GM11168 (cell line): ENCODE measurements at regions not wholly inside any gene's neighbourhood (a gene's known extent, or its start where the extent isn't known, plus 50 kb on each side); places are given as distances from the start of the nearest gene placed in this dataset.

Source experiments
- in situ Hi-C: fragments of 300-500 bp; cut with MboI; formaldehyde crosslinking; loops from one replicate; pipeline ENCODE4 v1.12.0; 2022; ENCODE audit warnings: low sequenced_read_pairs; ENCODE audit not compliant: unreplicated experiment

GRCh38 chr1:172874950-172875349 lies 175.8 kb downstream of the TNFSF18 start:
- in situ Hi-C loops, result no loop called here

- in situ Hi-C loops, result no loop called here
These were observed 174.8 kb downstream of the TNFSF18 start for GRCh38 chr1:172875892-172876291.

GRCh38 chr1:172882385-172882784 lies 168.4 kb downstream of the TNFSF18 start:
- in situ Hi-C loops, result no loop called here

GRCh38 chr1:172882791-172883386 lies 167.9 kb downstream of the TNFSF18 start:
- in situ Hi-C loops, result no loop called here

- in situ Hi-C loops, result no loop called here
These were observed 167.4 kb downstream of the TNFSF18 start for GRCh38 chr1:172883387-172883791.

- in situ Hi-C loops, result no loop called here
These were observed 166.9 kb downstream of the TNFSF18 start for GRCh38 chr1:172883844-172884243.

GRCh38 chr1:172885411-172885810 lies 165.3 kb downstream of the TNFSF18 start:
- in situ Hi-C loops, result loop anchor here (5.0 kb wide), 1 partner anchor 128 kb away; no protein-coding TSS in a partner anchor

GRCh38 chr1:172885971-172886370 lies 164.8 kb downstream of the TNFSF18 start:
- in situ Hi-C loops, result loop anchor here (5.0 kb wide), 1 partner anchor 129 kb away; no protein-coding TSS in a partner anchor

GRCh38 chr1:172887162-172887561 lies 163.6 kb downstream of the TNFSF18 start:
- in situ Hi-C loops, result loop anchor here (5.0 kb wide), 1 partner anchor 130 kb away; no protein-coding TSS in a partner anchor

GRCh38 chr1:172893146-172893841 lies 157.4 kb downstream of the TNFSF18 start:
- in situ Hi-C loops, result no loop called here

- in situ Hi-C loops, result no loop called here
These were observed 156.2 kb downstream of the TNFSF18 start for GRCh38 chr1:172894349-172895049.

GRCh38 chr1:172895050-172895460 lies 155.7 kb downstream of the TNFSF18 start:
- in situ Hi-C loops, result no loop called here

- in situ Hi-C loops, result no loop called here
These were observed 155.0 kb downstream of the TNFSF18 start for GRCh38 chr1:172895761-172896160.

GRCh38 chr1:172897738-172898137 lies 153.0 kb downstream of the TNFSF18 start:
- in situ Hi-C loops, result no loop called here

- in situ Hi-C loops, result no loop called here
These were observed 151.9 kb downstream of the TNFSF18 start for GRCh38 chr1:172898866-172899265.

- in situ Hi-C loops, result no loop called here
These were observed 150.3 kb downstream of the TNFSF18 start for GRCh38 chr1:172900376-172900997.

GRCh38 chr1:172902200-172902599 lies 148.5 kb downstream of the TNFSF18 start:
- in situ Hi-C loops, result no loop called here

GRCh38 chr1:172902861-172903381 lies 147.8 kb downstream of the TNFSF18 start:
- in situ Hi-C loops, result no loop called here

- in situ Hi-C loops, result no loop called here
These were observed 147.0 kb downstream of the TNFSF18 start for GRCh38 chr1:172903581-172904220.

- in situ Hi-C loops, result no loop called here
These were observed 145.3 kb downstream of the TNFSF18 start for GRCh38 chr1:172905452-172905851.
